IPS-18a (cell line): ENCODE measurements at regions not wholly inside any gene's neighbourhood (a gene's known extent, or its start where the extent isn't known, plus 50 kb on each side); places are given as distances from the start of the nearest gene placed in this dataset.

ENCODE experiments used
- H3K27ac ChIP-seq: one replicate; pipeline ENCODE4 v1.5.1; 2013; ENCODE audit warnings: low read length
- H3K27me3 ChIP-seq: one replicate; pipeline ENCODE4 v1.6.1; 2013; ENCODE audit warnings: mild to moderate bottlenecking, low read length; ENCODE audit not compliant: control insufficient read depth, insufficient read depth
- H3K36me3 ChIP-seq: one replicate; pipeline ENCODE4 v1.6.1; 2013; ENCODE audit warnings: low read depth, low read length; ENCODE audit not compliant: control insufficient read depth
- H3K4me1 ChIP-seq: one replicate; pipeline ENCODE4 v1.6.1; 2013; ENCODE audit warnings: low read depth, low read length; ENCODE audit not compliant: control insufficient read depth
- H3K4me3 ChIP-seq: one replicate; pipeline ENCODE4 v1.5.1; 2013; ENCODE audit warnings: low read length
- H3K9ac ChIP-seq: one replicate; pipeline ENCODE4 v1.6.1; 2013; ENCODE audit warnings: mild to moderate bottlenecking, low read length, moderate library complexity
- H3K9me3 ChIP-seq: one replicate; pipeline ENCODE4 v1.6.1; 2013; ENCODE audit warnings: low read depth, low read length; ENCODE audit not compliant: control insufficient read depth

- no peaks in the 10 kb centered on the region for H3K36me3 ChIP-seq
- peaks cover 72% of the 10 kb centered on the region for H3K9me3 ChIP-seq
- no peaks in the 10 kb centered on the region for H3K27me3 ChIP-seq
- no peaks in the 10 kb centered on the region for H3K4me1 ChIP-seq
- H3K9ac ChIP-seq, result no peak overlapping the region
- no peak overlapping the region for H3K27ac ChIP-seq
- no peak overlapping the region for H3K4me3 ChIP-seq
Observed at GRCh38 chr16:35731341-35732040, 2272.1 kb downstream of the TP53TG3F start.

- Histone ChIP-seq H3K4me1 (no peaks in the 10 kb centered on the region), H3K27ac (no peak overlapping the region), H3K9me3 (peaks cover 70% of the 10 kb centered on the region), H3K4me3 (no peak overlapping the region), H3K36me3 (no peaks in the 10 kb centered on the region), H3K9ac (no peak overlapping the region), H3K27me3 (no peaks in the 10 kb centered on the region)
Observed at GRCh38 chr16:35732046-35732810, 2272.8 kb downstream of the TP53TG3F start.

- no peak overlapping the region for H3K9ac ChIP-seq
- peaks cover 74% of the 10 kb centered on the region for H3K9me3 ChIP-seq
- no peak overlapping the region for H3K4me3 ChIP-seq
- H3K4me1 ChIP-seq, result no peaks in the 10 kb centered on the region
- H3K27ac ChIP-seq, result no peak overlapping the region
- no peaks in the 10 kb centered on the region for H3K36me3 ChIP-seq
- H3K27me3 ChIP-seq, result no peaks in the 10 kb centered on the region
Observed at GRCh38 chr16:35733278-35733965, 2274.0 kb downstream of the TP53TG3F start.

- Histone ChIP-seq H3K4me1 (no peaks in the 10 kb centered on the region), H3K27me3 (no peaks in the 10 kb centered on the region), H3K36me3 (no peaks in the 10 kb centered on the region), H3K9me3 (peaks cover 74% of the 10 kb centered on the region), H3K9ac (no peak overlapping the region), H3K27ac (no peak overlapping the region), H3K4me3 (no peak overlapping the region)
Observed at GRCh38 chr16:35733971-35734702, 2274.7 kb downstream of the TP53TG3F start.

GRCh38 chr16:35734728-35735402 lies 2275.5 kb downstream of the TP53TG3F start:
- Histone ChIP-seq H3K36me3 (no peaks in the 10 kb centered on the region), H3K9me3 (peaks cover 68% of the 10 kb centered on the region), H3K27ac (no peak overlapping the region), H3K4me1 (no peaks in the 10 kb centered on the region), H3K4me3 (no peak overlapping the region), H3K27me3 (no peaks in the 10 kb centered on the region), H3K9ac (no peak overlapping the region)

- Histone ChIP-seq H3K27me3 (no peaks in the 10 kb centered on the region), H3K9me3 (peaks cover 66% of the 10 kb centered on the region), H3K4me3 (no peak overlapping the region), H3K27ac (no peak overlapping the region), H3K9ac (no peak overlapping the region), H3K4me1 (no peaks in the 10 kb centered on the region), H3K36me3 (no peaks in the 10 kb centered on the region)
Observed at GRCh38 chr16:35735403-35736251, 2276.2 kb downstream of the TP53TG3F start.

- H3K9ac ChIP-seq, result no peak overlapping the region
- no peak overlapping the region for H3K4me3 ChIP-seq
- no peak overlapping the region for H3K27ac ChIP-seq
- H3K27me3 ChIP-seq, result no peaks in the 10 kb centered on the region
- H3K9me3 ChIP-seq, result peaks cover 62% of the 10 kb centered on the region
- H3K4me1 ChIP-seq, result no peaks in the 10 kb centered on the region
- no peaks in the 10 kb centered on the region for H3K36me3 ChIP-seq
Observed at GRCh38 chr16:35736546-35736945, 2277.1 kb downstream of the TP53TG3F start.

- Histone ChIP-seq H3K9me3 (peaks cover 62% of the 10 kb centered on the region), H3K27me3 (no peaks in the 10 kb centered on the region), H3K4me1 (no peaks in the 10 kb centered on the region), H3K27ac (no peak overlapping the region), H3K9ac (no peak overlapping the region), H3K36me3 (no peaks in the 10 kb centered on the region), H3K4me3 (no peak overlapping the region)
Observed at GRCh38 chr16:35737076-35737475, 2277.7 kb downstream of the TP53TG3F start.

GRCh38 chr16:35741546-35741945 lies 2282.1 kb downstream of the TP53TG3F start:
- Histone ChIP-seq H3K4me1 (no peaks in the 10 kb centered on the region), H3K27ac (no peak overlapping the region), H3K27me3 (no peaks in the 10 kb centered on the region), H3K4me3 (no peak overlapping the region), H3K36me3 (no peaks in the 10 kb centered on the region), H3K9ac (no peak overlapping the region), H3K9me3 (peaks cover 79% of the 10 kb centered on the region)

- Histone ChIP-seq H3K9ac (no peak overlapping the region), H3K36me3 (no peaks in the 10 kb centered on the region), H3K27me3 (no peaks in the 10 kb centered on the region), H3K4me3 (no peak overlapping the region), H3K4me1 (no peaks in the 10 kb centered on the region), H3K9me3 (peaks cover 65% of the 10 kb centered on the region), H3K27ac (no peak overlapping the region)
Observed at GRCh38 chr16:35743101-35743692, 2283.8 kb downstream of the TP53TG3F start.
